Left ventricle myocardium inferior (tissue), 1 donor: ENCODE measurements at regions not wholly inside any gene's neighbourhood (a gene's known extent, or its start where the extent isn't known, plus 50 kb on each side); places are given as distances from the start of the nearest gene placed in this dataset.

ENCODE experiments used
- DNase-seq: peaks from one replicate; pipeline ENCODE4 v3.0.0-alpha.2; 2020
- H3K27ac ChIP-seq: fragments of 200-600 bp; replicated peaks from 2 replicates; pipeline ENCODE4 v1.8.0; 2021
- H3K27me3 ChIP-seq: fragments of 200-600 bp; 2 replicates; pipeline ENCODE4 v1.8.0; 2021; ENCODE audit warnings: low read depth
- H3K36me3 ChIP-seq: fragments of 200-600 bp; 2 replicates; pipeline ENCODE4 v1.8.0; 2021
- H3K4me1 ChIP-seq: fragments of 200-600 bp; 2 replicates; pipeline ENCODE4 v1.8.0; 2021
- H3K4me3 ChIP-seq: fragments of 200-600 bp; 2 replicates; pipeline ENCODE4 v1.8.0; 2021; ENCODE audit warnings: mild to moderate bottlenecking, moderate library complexity
- H3K9me3 ChIP-seq: fragments of 200-600 bp; replicated peaks from 2 replicates; pipeline ENCODE4 v1.8.0; 2021
- CTCF ChIP-seq: fragments of 200-600 bp; IDR thresholded peaks from 2 replicates; pipeline ENCODE4 v1.8.0; 2021; ENCODE audit warnings: antibody characterized with exemption, mild to moderate bottlenecking, borderline replicate concordance
- intact Hi-C: fragments of 100-400 bp; cut with micrococcal nuclease; formaldehyde crosslinking; loops from one replicate; pipeline ENCODE4 v1.11.0; 2022
- donor health status: DM: no; HTN: yes; CAD: no; lungs with severe emphysema.

- Histone ChIP-seq H3K27me3 (no peaks in the 10 kb centered on the region), H3K9me3 (peaks cover 19% of the 10 kb centered on the region), H3K36me3 (no peaks in the 10 kb centered on the region), H3K4me3 (no peak overlapping the region), H3K4me1 (no peaks in the 10 kb centered on the region), H3K27ac (no peak overlapping the region)
- TF ChIP-seq CTCF, result no peak
- intact Hi-C loops, result no loop called here
- DNase-seq, result no peak
Measured at GRCh38 chr2:2930841-2931240, 446.8 kb downstream of the EIPR1 start.

- no peaks in the 10 kb centered on the region for H3K36me3 ChIP-seq
- no peaks in the 10 kb centered on the region for H3K4me1 ChIP-seq
- intact Hi-C loops, result no loop called here
- TF ChIP-seq CTCF, result no peak
- no peak overlapping the region for H3K4me3 ChIP-seq
- no peak for DNase-seq
- no peak overlapping the region for H3K27ac ChIP-seq
- peaks cover 19% of the 10 kb centered on the region for H3K9me3 ChIP-seq
- H3K27me3 ChIP-seq, result no peaks in the 10 kb centered on the region
Measured at GRCh38 chr2:2926858-2927175, 450.8 kb downstream of the EIPR1 start.

GRCh38 chr2:2926009-2926857 is 451.4 kb downstream of the EIPR1 start:
- no peak for DNase-seq
- intact Hi-C loops, result no loop called here
- H3K27ac ChIP-seq, result no peak overlapping the region
- H3K36me3 ChIP-seq, result no peaks in the 10 kb centered on the region
- H3K27me3 ChIP-seq, result no peaks in the 10 kb centered on the region
- H3K4me3 ChIP-seq, result no peak overlapping the region
- TF ChIP-seq CTCF, result no peak
- H3K4me1 ChIP-seq, result no peaks in the 10 kb centered on the region
- peaks cover 19% of the 10 kb centered on the region for H3K9me3 ChIP-seq

GRCh38 chr2:2922156-2922555 is 455.5 kb downstream of the EIPR1 start:
- Histone ChIP-seq H3K4me3 (no peak overlapping the region), H3K9me3 (peaks cover under 1% of the 10 kb centered on the region), H3K27me3 (peaks cover 6% of the 10 kb centered on the region), H3K4me1 (no peaks in the 10 kb centered on the region), H3K27ac (no peak overlapping the region), H3K36me3 (no peaks in the 10 kb centered on the region)
- no peak for DNase-seq
- intact Hi-C loops, result no loop called here
- no peak for TF ChIP-seq CTCF

GRCh38 chr2:2921011-2921720 is 456.5 kb downstream of the EIPR1 start:
- Histone ChIP-seq H3K4me1 (no peaks in the 10 kb centered on the region), H3K27ac (no peak overlapping the region), H3K9me3 (peaks cover 10% of the 10 kb centered on the region), H3K4me3 (no peak overlapping the region), H3K36me3 (no peaks in the 10 kb centered on the region), H3K27me3 (peaks cover 6% of the 10 kb centered on the region)
- no peak for DNase-seq
- no peak for TF ChIP-seq CTCF
- intact Hi-C loops, result no loop called here
